ENCODE measurements at regions not wholly inside any gene's neighbourhood (a gene's known extent, or its start where the extent isn't known, plus 50 kb on each side); places are given as distances from the start of the nearest gene placed in this dataset.
"Not testable (repeated sequence)": the region's sequence is repeated elsewhere in the genome, so short reads cannot be mapped to it uniquely, and the experiment has no call there.

DNA sequence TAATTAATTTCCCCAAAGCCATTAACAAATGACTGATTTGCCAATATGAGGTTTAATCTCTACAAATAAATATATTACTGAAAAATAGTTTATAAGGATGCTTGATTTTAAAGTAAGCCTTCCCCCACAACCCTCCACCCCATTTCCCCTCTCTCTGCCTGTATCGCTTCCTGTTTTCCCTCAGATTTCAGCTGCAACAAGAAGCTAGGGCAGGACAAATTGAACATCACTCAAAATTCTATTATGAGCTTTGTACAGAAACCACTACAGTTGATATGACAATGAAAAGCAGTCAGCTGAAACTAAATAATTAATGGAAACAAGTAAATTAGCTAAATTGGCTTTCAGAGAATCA, 109.0 kb upstream of the SP4 start:
- H3K4me3 ChIP-seq (ENCODE audit: low read length in 2 of 2), result no peak overlapping the region
- no peaks in the 10 kb centered on the region for H3K9me3 ChIP-seq (ENCODE audit: control insufficient read depth in 2 of 2, low read length in 2 of 2)
- H3K27ac ChIP-seq (ENCODE audit: low read length), result no peak overlapping the region
- H3K27me3 ChIP-seq (ENCODE audit: control insufficient read depth in 1 of 2, insufficient read depth in 2 of 2, low read length in 2 of 2), result no peaks in the 10 kb centered on the region
- H3K4me1 ChIP-seq (ENCODE audit: control insufficient read depth, insufficient read depth, low read length), result no peaks in the 10 kb centered on the region
- no peaks in the 10 kb centered on the region for H3K36me3 ChIP-seq (ENCODE audit: control insufficient read depth in 2 of 2, insufficient read depth in 2 of 2, low read length in 2 of 2)
- H3K9ac ChIP-seq (ENCODE audit: low read length in 2 of 2), result no peak overlapping the region

GRCh38 chr7:21326241-21326640, 101.6 kb upstream of the SP4 start:
- no peak overlapping the region for H3K9ac ChIP-seq (ENCODE audit: low read length in 2 of 2)
- H3K27ac ChIP-seq (ENCODE audit: low read length), result no peak overlapping the region
- no peaks in the 10 kb centered on the region for H3K27me3 ChIP-seq (ENCODE audit: control insufficient read depth in 1 of 2, insufficient read depth in 2 of 2, low read length in 2 of 2)
- no peaks in the 10 kb centered on the region for H3K36me3 ChIP-seq (ENCODE audit: control insufficient read depth in 2 of 2, insufficient read depth in 2 of 2, low read length in 2 of 2)
- no peaks in the 10 kb centered on the region for H3K9me3 ChIP-seq (ENCODE audit: control insufficient read depth in 2 of 2, low read length in 2 of 2)
- H3K4me3 ChIP-seq (ENCODE audit: low read length in 2 of 2), result no peak overlapping the region
- H3K4me1 ChIP-seq (ENCODE audit: control insufficient read depth, insufficient read depth, low read length), result no peaks in the 10 kb centered on the region

- no peak overlapping the region for H3K4me3 ChIP-seq (ENCODE audit: low read length in 2 of 2)
- no peaks in the 10 kb centered on the region for H3K4me1 ChIP-seq (ENCODE audit: control insufficient read depth, insufficient read depth, low read length)
- H3K27ac ChIP-seq (ENCODE audit: low read length), result no peak overlapping the region
- no peak overlapping the region for H3K9ac ChIP-seq (ENCODE audit: low read length in 2 of 2)
- no peaks in the 10 kb centered on the region for H3K36me3 ChIP-seq (ENCODE audit: control insufficient read depth in 2 of 2, insufficient read depth in 2 of 2, low read length in 2 of 2)
- H3K9me3 ChIP-seq (ENCODE audit: control insufficient read depth in 2 of 2, low read length in 2 of 2), result no peaks in the 10 kb centered on the region
- no peaks in the 10 kb centered on the region for H3K27me3 ChIP-seq (ENCODE audit: control insufficient read depth in 1 of 2, insufficient read depth in 2 of 2, low read length in 2 of 2)
Observed at GRCh38 chr7:21326921-21327320, 101.0 kb upstream of the SP4 start.

GRCh38 chr7:21327422-21328409, 100.2 kb upstream of the SP4 start:
- Histone ChIP-seq H3K9ac (ENCODE audit: low read length in 2 of 2) (no peak overlapping the region), H3K36me3 (ENCODE audit: control insufficient read depth in 2 of 2, insufficient read depth in 2 of 2, low read length in 2 of 2) (no peaks in the 10 kb centered on the region), H3K4me3 (ENCODE audit: low read length in 2 of 2) (no peak overlapping the region), H3K27ac (ENCODE audit: low read length) (no peak overlapping the region), H3K4me1 (ENCODE audit: control insufficient read depth, insufficient read depth, low read length) (no peaks in the 10 kb centered on the region), H3K9me3 (ENCODE audit: control insufficient read depth in 2 of 2, low read length in 2 of 2) (no peaks in the 10 kb centered on the region), H3K27me3 (ENCODE audit: control insufficient read depth in 1 of 2, insufficient read depth in 2 of 2, low read length in 2 of 2) (no peaks in the 10 kb centered on the region)

DNA sequence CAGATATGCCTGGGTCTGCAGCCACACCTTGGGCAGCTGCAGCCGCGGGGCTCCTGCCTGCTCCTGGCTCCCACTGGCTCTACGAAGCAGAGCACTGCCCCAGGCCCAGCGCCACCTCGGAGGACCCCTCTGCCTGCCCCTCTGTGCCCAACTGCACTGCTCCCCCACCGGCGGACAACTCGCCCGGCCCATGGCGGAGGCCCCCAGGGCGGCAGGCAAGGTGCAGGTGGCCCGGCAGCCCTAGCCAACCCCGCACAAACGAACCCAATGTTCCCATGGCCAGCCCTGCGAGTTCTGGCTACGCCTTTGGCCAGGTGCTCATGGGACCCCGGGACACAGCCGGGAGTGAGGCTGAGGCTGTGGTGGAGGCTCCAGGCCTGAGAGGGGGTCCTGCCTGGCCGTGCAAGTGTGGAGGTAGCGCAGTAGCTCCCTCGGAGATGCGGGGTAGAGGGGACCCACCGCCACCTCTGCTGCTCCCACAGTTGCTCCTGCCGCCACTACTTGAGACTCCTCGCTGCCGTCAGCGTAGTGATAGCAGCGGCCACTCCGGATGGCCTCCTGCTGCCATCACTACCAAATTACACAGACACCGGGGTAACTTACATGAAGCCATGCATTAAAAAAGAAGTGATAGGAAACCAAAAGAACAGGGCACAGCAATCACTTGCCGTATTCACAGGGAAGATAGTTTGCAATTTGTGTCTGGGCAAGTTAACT, 97.3 kb upstream of the SP4 start:
- Histone ChIP-seq H3K27me3 (ENCODE audit: control insufficient read depth in 1 of 2, insufficient read depth in 2 of 2, low read length in 2 of 2) (no peaks in the 10 kb centered on the region), H3K4me3 (ENCODE audit: low read length in 2 of 2) (no peak overlapping the region), H3K36me3 (ENCODE audit: control insufficient read depth in 2 of 2, insufficient read depth in 2 of 2, low read length in 2 of 2) (no peaks in the 10 kb centered on the region), H3K9ac (ENCODE audit: low read length in 2 of 2) (no peak overlapping the region), H3K9me3 (ENCODE audit: control insufficient read depth in 2 of 2, low read length in 2 of 2) (no peaks in the 10 kb centered on the region), H3K4me1 (ENCODE audit: control insufficient read depth, insufficient read depth, low read length) (no peaks in the 10 kb centered on the region), H3K27ac (ENCODE audit: low read length) (no peak overlapping the region)

- Histone ChIP-seq H3K4me3 (ENCODE audit: low read length in 2 of 2) (no peak overlapping the region), H3K27ac (ENCODE audit: low read length) (no peak overlapping the region), H3K27me3 (ENCODE audit: control insufficient read depth in 1 of 2, insufficient read depth in 2 of 2, low read length in 2 of 2) (no peaks in the 10 kb centered on the region), H3K9ac (ENCODE audit: low read length in 2 of 2) (no peak overlapping the region), H3K36me3 (ENCODE audit: control insufficient read depth in 2 of 2, insufficient read depth in 2 of 2, low read length in 2 of 2) (no peaks in the 10 kb centered on the region), H3K9me3 (ENCODE audit: control insufficient read depth in 2 of 2, low read length in 2 of 2) (no peaks in the 10 kb centered on the region), H3K4me1 (ENCODE audit: control insufficient read depth, insufficient read depth, low read length) (no peaks in the 10 kb centered on the region)
Observed at GRCh38 chr7:21334906-21335305, 93.0 kb upstream of the SP4 start.

DNA sequence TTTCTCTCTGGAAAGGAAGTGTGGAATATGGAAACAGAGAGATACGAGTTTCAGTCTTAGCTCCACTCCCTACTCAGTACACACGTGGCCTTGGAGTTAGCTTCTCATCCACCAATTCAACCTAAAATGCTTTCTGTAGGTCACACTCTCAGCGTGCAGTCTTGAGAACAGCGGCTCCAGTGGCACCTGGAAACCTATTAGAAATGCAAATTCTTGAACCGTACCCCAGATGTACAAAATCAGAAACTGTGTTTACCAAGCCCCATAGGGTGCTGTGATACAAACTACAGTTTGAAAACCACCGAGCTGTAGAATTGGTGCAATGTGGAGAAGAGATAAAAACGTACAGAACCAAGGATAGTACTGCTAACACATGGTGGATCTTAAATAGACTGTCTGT, 91.1 kb upstream of the SP4 start:
- H3K27ac ChIP-seq (ENCODE audit: low read length), result no peak overlapping the region
- H3K9me3 ChIP-seq (ENCODE audit: control insufficient read depth in 2 of 2, low read length in 2 of 2), result no peaks in the 10 kb centered on the region
- no peak overlapping the region for H3K9ac ChIP-seq (ENCODE audit: low read length in 2 of 2)

GRCh38 chr7:21338728-21339164, 89.1 kb upstream of the SP4 start:
- Histone ChIP-seq H3K27me3 (ENCODE audit: control insufficient read depth in 1 of 2, insufficient read depth in 2 of 2, low read length in 2 of 2) (no peaks in the 10 kb centered on the region), H3K36me3 (ENCODE audit: control insufficient read depth in 2 of 2, insufficient read depth in 2 of 2, low read length in 2 of 2) (no peaks in the 10 kb centered on the region), H3K4me1 (ENCODE audit: control insufficient read depth, insufficient read depth, low read length) (no peaks in the 10 kb centered on the region), H3K4me3 (ENCODE audit: low read length in 2 of 2) (no peak overlapping the region), H3K27ac (ENCODE audit: low read length) (no peak overlapping the region), H3K9me3 (ENCODE audit: control insufficient read depth in 2 of 2, low read length in 2 of 2) (no peaks in the 10 kb centered on the region), H3K9ac (ENCODE audit: low read length in 2 of 2) (no peak overlapping the region)

More for the DNA sequence above, 91.1 kb upstream of the SP4 start:
- Histone ChIP-seq H3K36me3 (ENCODE audit: control insufficient read depth in 2 of 2, insufficient read depth in 2 of 2, low read length in 2 of 2) (no peaks in the 10 kb centered on the region), H3K4me3 (ENCODE audit: low read length in 2 of 2) (no peak overlapping the region), H3K27me3 (ENCODE audit: control insufficient read depth in 1 of 2, insufficient read depth in 2 of 2, low read length in 2 of 2) (no peaks in the 10 kb centered on the region), H3K4me1 (ENCODE audit: control insufficient read depth, insufficient read depth, low read length) (no peaks in the 10 kb centered on the region)

DNA sequence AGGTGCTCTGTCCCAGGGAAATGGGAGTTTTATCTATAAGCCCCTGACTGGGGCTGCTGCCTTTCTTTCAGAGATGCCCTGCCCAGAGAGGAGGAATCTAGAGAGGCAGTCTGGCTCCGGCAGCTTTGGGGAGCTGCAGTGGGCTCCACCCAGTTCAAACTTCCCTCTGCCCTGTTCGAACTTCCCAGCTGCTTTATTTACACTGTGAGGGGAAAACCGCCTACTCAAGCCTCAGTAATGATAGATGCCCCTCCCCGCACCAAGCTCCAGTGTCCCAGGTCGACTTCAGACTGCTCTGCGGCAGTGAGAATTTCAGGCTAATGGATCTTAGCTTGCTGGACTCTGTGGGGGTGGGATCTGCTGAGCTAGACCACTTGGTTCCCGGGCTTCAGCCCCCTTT, 83.0 kb upstream of the SP4 start:
- not testable (repeated sequence) for H3K9ac ChIP-seq (ENCODE audit: low read length in 2 of 2); H3K27ac ChIP-seq (ENCODE audit: low read length); H3K27me3 ChIP-seq (ENCODE audit: control insufficient read depth in 1 of 2, insufficient read depth in 2 of 2, low read length in 2 of 2); H3K36me3 ChIP-seq (ENCODE audit: control insufficient read depth in 2 of 2, insufficient read depth in 2 of 2, low read length in 2 of 2); H3K9me3 ChIP-seq (ENCODE audit: control insufficient read depth in 2 of 2, low read length in 2 of 2); H3K4me1 ChIP-seq (ENCODE audit: control insufficient read depth, insufficient read depth, low read length); H3K4me3 ChIP-seq (ENCODE audit: low read length in 2 of 2)

- H3K9me3 ChIP-seq (ENCODE audit: control insufficient read depth in 2 of 2, low read length in 2 of 2), result no peaks in the 10 kb centered on the region
- no peaks in the 10 kb centered on the region for H3K36me3 ChIP-seq (ENCODE audit: control insufficient read depth in 2 of 2, insufficient read depth in 2 of 2, low read length in 2 of 2)
- H3K27ac ChIP-seq (ENCODE audit: low read length), result no peak overlapping the region
- no peak overlapping the region for H3K4me3 ChIP-seq (ENCODE audit: low read length in 2 of 2)
- no peaks in the 10 kb centered on the region for H3K4me1 ChIP-seq (ENCODE audit: control insufficient read depth, insufficient read depth, low read length)
- H3K27me3 ChIP-seq (ENCODE audit: control insufficient read depth in 1 of 2, insufficient read depth in 2 of 2, low read length in 2 of 2), result peaks cover 0 to 2% of the 10 kb centered on the region in 2 donors
- H3K9ac ChIP-seq (ENCODE audit: low read length in 2 of 2), result no peak overlapping the region
Observed at GRCh38 chr7:21345361-21345760, 82.5 kb upstream of the SP4 start.

DNA sequence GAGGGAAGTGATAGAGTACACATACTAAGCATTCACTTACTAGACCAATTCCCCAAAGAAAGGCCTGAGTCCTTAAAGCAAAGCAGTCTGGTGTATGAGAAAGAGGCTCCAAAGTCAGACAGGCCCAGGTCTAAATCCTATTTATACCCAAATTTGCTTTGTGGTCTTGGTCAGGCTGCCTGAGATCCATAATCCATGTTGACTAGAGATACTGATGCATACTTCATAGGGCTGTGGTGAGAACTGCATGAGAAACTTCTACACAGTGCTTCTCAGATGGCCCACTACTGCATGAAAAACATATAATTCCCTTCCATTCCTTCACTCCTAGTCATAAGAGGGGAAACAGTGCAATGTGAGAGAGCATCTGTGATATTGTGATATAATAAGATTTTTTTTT, 81.6 kb upstream of the SP4 start:
- H3K27me3 ChIP-seq (ENCODE audit: control insufficient read depth in 1 of 2, insufficient read depth in 2 of 2, low read length in 2 of 2), result peaks cover 0 to 2% of the 10 kb centered on the region in 2 donors
- H3K4me1 ChIP-seq (ENCODE audit: control insufficient read depth, insufficient read depth, low read length), result no peaks in the 10 kb centered on the region
- H3K4me3 ChIP-seq (ENCODE audit: low read length in 2 of 2), result no peak overlapping the region
- H3K9ac ChIP-seq (ENCODE audit: low read length in 2 of 2), result no peak overlapping the region
- no peaks in the 10 kb centered on the region for H3K9me3 ChIP-seq (ENCODE audit: control insufficient read depth in 2 of 2, low read length in 2 of 2)
- H3K36me3 ChIP-seq (ENCODE audit: control insufficient read depth in 2 of 2, insufficient read depth in 2 of 2, low read length in 2 of 2), result no peaks in the 10 kb centered on the region
- H3K27ac ChIP-seq (ENCODE audit: low read length), result no peak overlapping the region

All from stomach smooth muscle (tissue), 2 donors.